Erythroblast (primary cell): ENCODE measurements at regions not wholly inside any gene's neighbourhood (a gene's known extent, or its start where the extent isn't known, plus 50 kb on each side); places are given as distances from the start of the nearest gene placed in this dataset.

Source experiments
- DNase-seq, 2 experiments: peaks; one replicate each; lab custom pipeline; 2025; lab: John Stamatoyannopoulos, UW
- GATA1 ChIP-seq: IDR thresholded peaks from 2 replicates; pipeline ENCODE4 v1.6.1; 2011; ENCODE audit warnings: low read depth, mild to moderate bottlenecking, control low read depth, low read length, moderate library complexity
- POLR2A ChIP-seq: IDR thresholded peaks from 2 replicates; pipeline ENCODE4 v1.6.1; 2011; ENCODE audit warnings: mild to moderate bottlenecking, low read length

DNA sequence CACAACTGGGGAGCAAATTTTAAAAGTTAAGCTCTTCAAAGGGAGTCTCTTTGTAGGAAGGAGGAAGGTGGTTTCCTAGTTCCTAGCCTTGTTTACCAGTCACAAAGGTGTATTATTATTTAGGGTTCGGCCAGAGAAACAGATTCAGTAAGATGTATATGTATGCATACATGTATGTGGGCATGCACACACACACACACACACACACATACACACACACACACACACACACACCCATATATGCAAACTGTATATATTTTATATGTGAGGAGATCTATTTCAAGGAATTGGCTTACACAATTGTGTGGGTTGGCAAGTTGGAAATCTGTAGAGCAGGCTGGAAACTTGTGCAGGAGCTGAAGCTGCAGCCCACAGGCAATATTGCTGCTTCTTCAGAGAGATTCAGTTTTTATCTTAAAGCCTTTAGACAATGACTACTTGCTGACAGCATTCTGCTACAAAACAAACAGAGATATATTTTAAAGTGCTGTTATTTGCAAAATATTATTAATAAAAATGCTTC lies 75.3 kb upstream of the DNAH5 start:
- TF ChIP-seq GATA1: no peak
- no peak for TF ChIP-seq POLR2A
- no peak for DNase-seq

DNA sequence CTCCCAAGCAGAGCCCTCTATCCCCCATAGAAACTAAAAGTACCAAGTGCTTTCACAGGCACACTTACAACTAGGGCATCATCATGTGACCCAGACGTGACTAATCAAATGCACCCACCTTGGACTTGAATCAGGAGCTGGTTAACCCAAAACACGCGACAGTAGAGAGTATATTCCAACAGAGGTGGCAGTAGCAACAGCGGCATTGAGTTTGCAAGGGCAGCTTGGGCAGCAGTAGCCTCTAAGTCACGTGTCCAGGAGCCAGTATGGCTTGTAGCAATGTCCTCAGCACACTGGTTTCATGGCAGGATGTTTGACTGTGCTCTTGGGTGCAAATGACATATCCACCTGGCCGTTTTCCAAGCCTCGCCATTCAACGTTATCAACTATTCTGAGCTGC lies 73.4 kb upstream of the DNAH5 start:
- no peak for TF ChIP-seq POLR2A
- TF ChIP-seq GATA1: no peak
- DNase-seq: no peak

DNA sequence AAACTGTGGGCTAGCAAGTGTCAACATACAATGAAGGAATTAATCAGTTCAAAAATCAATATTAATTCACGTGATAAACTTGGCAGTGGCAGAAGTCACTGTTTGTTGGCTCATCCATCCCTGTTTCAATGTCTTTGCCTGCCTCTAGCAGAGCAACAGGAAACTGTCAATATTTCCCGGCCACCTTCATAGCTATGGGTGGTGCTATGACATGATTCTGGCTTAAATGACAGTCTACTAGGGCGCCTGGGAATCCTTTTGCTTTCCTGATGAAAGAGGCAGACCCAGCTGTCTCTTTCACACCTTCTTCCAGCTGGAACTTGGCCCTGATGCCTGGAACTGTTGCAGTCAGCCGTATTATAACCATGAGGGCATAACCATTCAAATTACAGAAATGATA lies 72.1 kb upstream of the DNAH5 start:
- TF ChIP-seq GATA1 (no peak), POLR2A (no peak)
- no peak for DNase-seq

DNA sequence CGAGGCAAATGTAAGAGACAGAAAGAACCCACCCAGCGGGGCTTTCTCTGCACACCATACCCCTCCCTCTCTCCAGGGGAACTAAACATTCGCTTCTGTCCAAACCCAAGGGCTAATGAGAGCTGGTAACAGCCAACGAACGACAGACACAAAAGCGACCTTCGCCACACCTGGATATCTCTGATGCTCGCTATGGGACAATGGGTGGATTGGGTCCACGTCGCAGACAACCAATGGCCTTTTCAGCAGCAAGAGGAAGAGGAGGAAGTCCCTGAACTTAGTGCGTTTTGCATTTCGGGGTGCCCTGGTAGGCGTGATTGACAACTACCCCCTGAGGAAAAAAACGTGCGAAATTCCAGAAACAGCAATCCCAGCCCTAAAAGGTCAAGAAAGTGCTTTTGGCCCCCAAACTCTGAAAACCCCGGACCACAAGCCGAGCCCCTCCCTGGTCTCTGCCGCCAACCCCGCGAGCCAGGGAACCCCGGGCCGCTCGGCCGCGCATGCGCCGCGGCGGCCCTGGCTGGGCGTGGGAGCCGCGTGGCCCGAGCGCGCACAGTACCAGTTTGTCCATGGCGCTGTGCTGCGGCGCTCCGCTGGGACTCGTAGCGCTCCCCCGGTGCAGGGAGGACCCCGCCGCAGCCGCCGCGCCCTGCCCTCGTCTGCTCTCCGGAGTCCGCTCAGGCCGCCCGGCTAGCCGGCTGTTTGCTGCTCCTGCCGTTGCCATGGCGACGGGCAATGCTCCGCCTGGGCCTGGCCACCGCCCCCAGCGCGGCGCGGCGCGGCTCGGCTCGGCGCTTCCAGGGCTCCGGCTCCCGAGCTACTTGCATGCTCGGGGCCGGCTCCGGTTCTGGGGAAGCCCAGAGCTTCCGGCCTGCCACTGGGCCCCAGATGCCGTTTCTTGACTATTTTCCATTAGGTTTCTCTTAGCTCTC lies 66.9 kb upstream of the DNAH5 start:
- peak; percentile 89 for DNase-seq
- no peak for TF ChIP-seq POLR2A
- no peak for TF ChIP-seq GATA1

DNA sequence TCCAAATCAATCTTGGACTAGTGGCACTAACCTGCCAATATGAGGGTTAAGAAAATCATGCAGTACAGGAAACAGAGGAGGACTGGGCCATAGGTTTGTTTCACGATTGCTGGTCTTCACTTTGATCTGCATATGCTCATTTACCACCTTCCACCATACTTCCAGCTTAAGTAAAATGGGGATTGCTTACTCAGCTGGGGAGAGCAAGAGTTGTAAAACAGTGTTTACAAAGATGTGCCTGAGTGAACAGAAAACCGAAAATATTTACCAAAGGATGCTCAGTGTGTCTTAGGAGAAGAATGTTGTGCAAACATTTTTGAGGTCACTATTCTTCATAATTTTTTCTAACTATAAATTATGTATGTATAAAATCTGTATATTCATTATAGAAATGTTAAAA lies 65.1 kb upstream of the DNAH5 start:
- TF ChIP-seq POLR2A (no peak), GATA1 (no peak)
- no peak for DNase-seq

DNA sequence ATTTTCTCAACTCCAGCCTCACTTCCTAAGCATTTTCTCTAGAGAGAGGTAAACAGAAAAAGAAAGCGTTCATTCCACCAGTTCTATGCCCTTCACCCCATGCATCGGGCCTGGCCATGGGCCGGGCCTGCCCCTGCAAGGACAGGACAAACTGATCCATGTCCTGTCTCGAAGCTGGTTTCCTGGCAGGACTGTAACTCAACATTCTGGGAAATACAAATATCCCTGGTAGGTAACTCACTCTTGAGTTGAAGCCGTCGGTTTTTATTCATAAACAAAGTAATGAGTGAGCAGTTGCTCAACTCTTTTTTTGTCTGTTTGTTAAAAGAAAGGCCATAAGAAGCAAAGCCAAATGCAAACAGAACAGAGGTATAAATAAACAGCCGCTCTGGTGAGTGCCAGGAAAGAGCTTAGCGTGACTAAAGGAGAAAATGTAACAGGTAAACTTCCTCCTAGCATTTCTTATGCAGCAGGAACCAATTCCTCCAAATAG lies 64.4 kb upstream of the DNAH5 start:
- DNase-seq: no peak
- TF ChIP-seq GATA1 (no peak), POLR2A (no peak)

DNA sequence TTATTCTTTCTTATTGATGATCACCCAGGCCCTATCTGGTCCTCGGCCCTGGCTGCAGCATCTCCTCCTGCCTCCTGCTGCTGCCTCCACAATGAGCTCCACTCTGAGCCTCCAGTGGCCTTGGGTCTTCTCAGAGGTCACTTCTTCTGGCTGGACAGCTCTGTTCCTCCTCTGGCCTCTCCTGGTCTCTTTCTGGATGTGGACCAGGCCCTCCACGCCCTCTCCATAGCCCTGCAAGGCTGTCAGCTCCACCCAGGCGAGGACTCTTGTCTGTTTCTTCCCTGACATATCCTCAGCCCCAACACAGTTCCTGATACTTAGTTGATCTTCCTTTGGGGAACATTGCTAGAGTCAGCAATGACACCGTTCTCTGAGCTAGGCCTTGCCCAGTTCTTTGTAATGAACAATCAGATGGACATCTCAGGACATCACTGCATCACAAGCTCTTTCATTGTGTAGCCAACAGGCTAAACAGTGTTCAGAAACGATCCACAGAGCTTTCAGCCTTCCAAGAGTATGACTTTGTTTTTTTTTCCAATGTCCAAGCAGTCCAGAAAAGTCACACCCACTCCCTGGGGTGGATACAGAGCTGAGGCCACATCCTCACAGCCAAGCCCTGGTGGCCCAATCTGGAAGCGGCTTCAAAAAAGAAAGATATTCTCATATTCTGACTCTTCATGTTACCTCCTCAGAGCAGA lies 62.5 kb upstream of the DNAH5 start:
- DNase-seq: no peak
- TF ChIP-seq GATA1: no peak
- TF ChIP-seq POLR2A: no peak

DNA sequence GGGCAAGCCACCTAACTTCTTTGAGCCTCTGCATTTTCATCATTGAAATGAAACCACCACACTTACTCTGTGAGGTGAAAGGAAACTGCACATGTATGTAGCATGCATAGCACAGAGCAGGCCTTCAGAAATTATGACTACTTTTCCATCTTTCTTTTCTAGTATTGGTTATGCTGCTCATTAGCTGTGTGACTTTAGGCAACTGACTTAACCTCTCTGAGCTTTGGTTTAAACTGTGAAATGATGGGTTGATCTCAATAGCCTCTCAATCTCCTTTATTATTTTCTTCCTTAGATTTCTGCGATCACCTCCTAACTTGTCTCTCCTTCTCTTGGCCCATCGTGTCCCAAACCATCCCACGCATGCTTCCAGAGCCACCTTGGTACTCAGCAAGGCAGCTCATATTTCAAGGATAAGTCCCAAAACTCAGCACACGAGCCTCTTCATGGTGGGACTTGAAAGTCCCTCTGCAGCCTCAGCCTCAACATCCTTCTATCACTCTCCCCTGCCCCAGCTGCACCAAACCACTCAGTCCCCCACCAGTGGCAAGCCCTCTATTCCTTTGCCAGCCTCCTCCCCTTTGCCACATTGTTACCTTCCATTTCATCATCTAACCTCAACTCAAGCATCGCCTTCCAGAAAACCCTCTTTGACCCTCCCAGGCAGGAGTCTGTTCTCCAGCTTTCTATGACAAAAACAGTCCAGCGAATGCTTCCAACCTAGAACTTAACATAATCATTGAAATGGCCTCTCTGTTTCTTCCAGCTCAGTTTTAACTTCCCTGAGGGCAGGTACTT lies 60.3 kb upstream of the DNAH5 start:
- TF ChIP-seq POLR2A (no peak), GATA1 (no peak)
- DNase-seq: peak in 1 of 2 experiments; percentile 8

DNA sequence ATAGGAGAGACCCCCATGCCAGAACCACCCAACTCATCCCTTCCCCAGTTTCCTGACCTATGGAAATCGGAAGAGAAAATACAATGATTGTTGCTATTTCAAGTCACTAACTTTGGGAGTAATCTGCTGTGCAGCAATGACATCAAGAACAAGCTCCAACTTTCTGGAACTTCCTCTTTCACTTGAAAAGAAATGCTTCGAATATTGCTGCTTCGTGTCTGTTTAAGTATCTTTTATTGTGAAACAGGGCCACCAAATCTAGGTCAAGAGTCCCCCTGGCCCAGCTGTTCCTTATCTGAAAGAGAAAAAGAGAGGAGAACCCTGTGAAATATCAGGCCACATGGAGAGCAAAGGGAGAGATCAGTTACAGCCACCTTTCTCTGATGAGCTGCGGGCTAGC lies 59.4 kb upstream of the DNAH5 start:
- no peak for TF ChIP-seq POLR2A
- TF ChIP-seq GATA1: no peak

DNA sequence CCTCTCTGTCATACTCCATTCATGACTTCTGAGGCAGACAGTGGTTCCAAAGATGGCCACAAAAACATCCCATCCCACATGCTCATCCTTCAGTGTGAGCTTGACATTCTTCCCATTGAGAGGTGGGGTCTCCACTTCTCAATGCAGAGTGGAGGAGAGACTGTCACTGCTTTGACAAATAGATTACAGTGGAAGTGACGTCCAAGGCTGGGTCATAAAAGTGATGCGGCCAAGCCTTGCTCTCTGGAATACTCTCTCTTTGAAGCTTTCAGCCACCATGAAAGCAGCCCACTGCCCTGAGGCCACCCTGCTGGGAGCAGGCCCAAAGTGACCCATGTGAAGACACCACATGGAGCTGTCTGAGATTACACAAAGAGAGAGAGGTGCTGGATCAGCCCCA lies 59.0 kb upstream of the DNAH5 start:
- DNase-seq: no peak
- TF ChIP-seq POLR2A: no peak
- TF ChIP-seq GATA1: no peak

More for the DNA sequence above, 59.4 kb upstream of the DNAH5 start:
- DNase-seq: no peak

DNA sequence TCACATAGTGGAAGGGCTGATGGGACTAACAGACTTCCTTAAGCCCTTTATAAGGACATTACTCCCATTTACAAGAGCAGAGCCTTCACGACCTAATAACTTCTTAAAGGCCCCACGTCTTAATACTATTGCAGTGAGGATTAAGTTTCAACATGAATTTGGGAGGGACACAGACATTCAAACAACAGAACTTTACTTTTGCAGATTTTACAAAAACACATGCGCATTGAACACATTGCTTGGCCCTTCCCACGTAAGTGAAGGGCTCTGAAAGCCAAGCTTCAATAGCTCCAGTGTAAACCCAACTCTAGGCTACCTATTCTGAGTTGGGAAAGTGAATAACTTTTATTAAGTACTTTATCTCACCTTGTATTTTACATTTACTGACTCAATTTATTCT lies 53.8 kb upstream of the DNAH5 start:
- DNase-seq: no peak
- TF ChIP-seq POLR2A (no peak), GATA1 (no peak)

DNA sequence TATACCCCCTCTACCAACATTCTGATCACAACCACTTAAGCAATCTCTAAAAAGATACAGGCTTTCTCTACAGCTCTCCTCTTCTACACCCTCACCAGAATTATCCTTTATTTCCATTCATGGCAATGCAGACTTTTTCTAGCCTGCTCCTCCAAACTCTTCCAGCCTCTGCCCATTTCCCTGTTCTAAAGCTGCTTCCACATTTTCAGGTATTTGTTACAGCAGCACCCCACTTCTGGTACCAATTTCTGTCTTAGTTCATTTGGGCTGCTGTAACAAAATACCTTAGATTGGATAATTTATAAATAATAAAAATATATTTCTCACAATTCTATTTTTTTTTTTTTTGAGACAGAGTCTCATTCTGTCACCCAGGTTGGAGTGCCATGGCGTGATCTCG lies 53.0 kb upstream of the DNAH5 start:
- no peak for DNase-seq
- TF ChIP-seq POLR2A: no peak
- no peak for TF ChIP-seq GATA1

DNA sequence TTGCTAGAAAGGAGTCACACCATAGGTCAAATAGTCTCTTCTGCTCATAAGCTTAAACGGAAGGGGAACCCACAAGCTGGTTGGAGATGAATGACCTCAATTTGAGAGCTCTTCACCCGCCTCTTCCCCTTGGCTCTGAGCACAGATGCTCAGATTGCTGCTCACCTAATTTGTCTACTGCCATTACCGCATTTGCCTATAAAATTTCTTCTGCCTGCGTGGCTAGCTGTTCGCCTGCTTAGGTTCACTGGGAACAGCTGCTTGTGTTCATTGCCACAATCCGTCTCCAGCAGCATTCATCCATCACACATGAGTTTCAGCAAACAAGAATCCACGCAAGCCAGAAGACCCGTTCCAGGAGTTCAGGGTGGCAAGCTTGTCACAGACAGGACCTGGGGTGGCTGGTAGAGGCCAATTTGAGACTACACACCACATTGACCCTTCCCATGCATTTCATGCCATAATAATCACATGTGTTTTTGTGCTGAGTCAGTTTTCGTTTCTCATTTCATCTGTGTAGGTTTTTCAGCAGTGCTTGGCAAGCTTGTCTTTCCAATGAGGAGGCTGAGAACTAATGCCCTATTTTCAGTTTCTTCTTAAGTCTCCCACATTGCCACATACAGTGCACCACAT lies 50.2 kb upstream of the DNAH5 start:
- no peak for DNase-seq
- TF ChIP-seq GATA1 (no peak), POLR2A (no peak)
